Mesendoderm (in vitro differentiated cells): ENCODE measurements at regions not wholly inside any gene's neighbourhood (a gene's known extent, or its start where the extent isn't known, plus 50 kb on each side); places are given as distances from the start of the nearest gene placed in this dataset.
A peak's percentile ranks its signal among the peaks of the same experiment; 100 is the strongest.
"Not testable (repeated sequence)": the region's sequence is repeated elsewhere in the genome, so short reads cannot be mapped to it uniquely, and the experiment has no call there.

Source experiments
- DNase-seq: peaks from one replicate; pipeline ENCODE4 v3.0.0; 2013
- H2AK5ac ChIP-seq: 2 replicates; pipeline ENCODE4 v1.6.1; 2013; ENCODE audit warnings: low read length, inconsistent platforms
- H2BK120ac ChIP-seq: 2 replicates; pipeline ENCODE4 v1.6.1; 2013; ENCODE audit warnings: low read depth, mild to moderate bottlenecking, low read length, moderate library complexity, mixed read lengths
- H2BK15ac ChIP-seq: replicated peaks from 2 replicates; pipeline ENCODE4 v1.6.1; 2013; ENCODE audit warnings: low read depth, mild to moderate bottlenecking, moderate library complexity
- H2BK5ac ChIP-seq: 2 replicates; pipeline ENCODE4 v1.6.1; 2013; ENCODE audit warnings: low read length, inconsistent platforms
- H3K18ac ChIP-seq: 2 replicates; pipeline ENCODE4 v1.6.1; 2013; ENCODE audit warnings: mild to moderate bottlenecking, low read length, mixed read lengths
- H3K23ac ChIP-seq: one replicate; pipeline ENCODE4 v1.6.1; 2013; ENCODE audit warnings: low read length
- H3K27ac ChIP-seq: 2 replicates; pipeline ENCODE4 v1.5.1; 2013; ENCODE audit warnings: low read depth, mild to moderate bottlenecking, inconsistent platforms, low read length, moderate library complexity
- H3K27me3 ChIP-seq: 2 replicates; pipeline ENCODE4 v1.6.1; 2013; ENCODE audit warnings: low read length, control low read depth, mild to moderate bottlenecking, inconsistent platforms; ENCODE audit not compliant: insufficient read depth, poor library complexity
- H3K36me3 ChIP-seq: 2 replicates; pipeline ENCODE4 v1.6.1; 2013; ENCODE audit warnings: low read length, inconsistent platforms; ENCODE audit not compliant: control insufficient read depth, insufficient read depth
- H3K4ac ChIP-seq: one replicate; pipeline ENCODE4 v1.6.1; 2013; ENCODE audit warnings: low read depth, mild to moderate bottlenecking, low read length, moderate library complexity
- H3K4me1 ChIP-seq: 2 replicates; pipeline ENCODE4 v1.6.1; 2013; ENCODE audit warnings: low read depth, low read length, inconsistent platforms; ENCODE audit not compliant: control insufficient read depth
- H3K4me2 ChIP-seq: 2 replicates; pipeline ENCODE4 v1.6.1; 2013; ENCODE audit warnings: low read length
- H3K4me3 ChIP-seq: 2 replicates; pipeline ENCODE4 v1.5.1; 2013; ENCODE audit warnings: mild to moderate bottlenecking, low read length
- H3K56ac ChIP-seq: one replicate; pipeline ENCODE4 v1.6.1; 2013; ENCODE audit warnings: low read length
- H3K79me1 ChIP-seq: 2 replicates; pipeline ENCODE4 v1.6.1; 2013; ENCODE audit warnings: low read length, inconsistent platforms
- H3K79me2 ChIP-seq: 2 replicates; pipeline ENCODE4 v1.6.1; 2013; ENCODE audit warnings: mild to moderate bottlenecking, low read length; ENCODE audit not compliant: control insufficient read depth, insufficient read depth
- H3K9ac ChIP-seq: 2 replicates; pipeline ENCODE4 v1.6.1; 2013; ENCODE audit warnings: low read length, inconsistent platforms
- H4K5ac ChIP-seq: one replicate; pipeline ENCODE4 v1.6.1; 2013; ENCODE audit warnings: low read length
- H4K8ac ChIP-seq: one replicate; pipeline ENCODE4 v1.6.1; 2013; ENCODE audit warnings: low read depth, mild to moderate bottlenecking, control low read depth, low read length, moderate library complexity
- WGBS: extraction: QIAGEN DNeasy Blood & Tissue Kit; methylation state at CpG from one replicate; pipeline ENCODE4 v1.1.7; 2013; ENCODE audit warnings: low lambda C conversion rate, missing lambda C conversion rate; ENCODE audit not compliant: insufficient coverage; ENCODE audit errors: extremely low coverage; 5-methylcytosine and 5-hydroxymethylcytosine counted together

GRCh38 chr20:55437798-55438415 lies 567.4 kb downstream of the CBLN4 start:
- Histone ChIP-seq H3K18ac (no peak overlapping the region), H3K9ac (no peak overlapping the region), H4K5ac (no peak overlapping the region), H3K4me3 (no peak overlapping the region), H3K4me1 (no peaks in the 10 kb centered on the region), H3K23ac (no peak overlapping the region), H3K79me2 (no peaks in the 10 kb centered on the region), H3K79me1 (no peaks in the 10 kb centered on the region), H3K27me3 (no peaks in the 10 kb centered on the region), H2AK5ac (no peak overlapping the region), H4K8ac (no peak overlapping the region), H3K27ac (no peak overlapping the region), H3K4ac (no peak overlapping the region), H2BK15ac (no peak overlapping the region), H2BK5ac (no peak overlapping the region), H3K36me3 (no peaks in the 10 kb centered on the region), H3K4me2 (no peak overlapping the region), H3K56ac (no peak overlapping the region), H2BK120ac (no peak overlapping the region)
- WGBS: no CpG with 5 or more reads among the region's 6 CpGs
- DNase-seq: no peak

- Histone ChIP-seq H2AK5ac (no peak overlapping the region), H3K56ac (no peak overlapping the region), H3K27me3 (no peaks in the 10 kb centered on the region), H4K5ac (no peak overlapping the region), H3K4me3 (no peak overlapping the region), H3K36me3 (no peaks in the 10 kb centered on the region), H4K8ac (no peak overlapping the region), H3K27ac (no peak overlapping the region), H3K79me2 (no peaks in the 10 kb centered on the region), H2BK15ac (no peak overlapping the region), H2BK5ac (no peak overlapping the region), H3K9ac (no peak overlapping the region), H2BK120ac (no peak overlapping the region), H3K4me2 (no peak overlapping the region), H3K18ac (no peak overlapping the region), H3K23ac (no peak overlapping the region), H3K4ac (no peak overlapping the region), H3K4me1 (peaks cover 4% of the 10 kb centered on the region), H3K79me1 (no peaks in the 10 kb centered on the region)
- DNase-seq: peak; percentile 5
- WGBS: no CpG with 5 or more reads among the region's 3 CpGs
These were observed 580.4 kb downstream of the CBLN4 start for GRCh38 chr20:55424968-55425367.

- H3K79me1 ChIP-seq: no peaks in the 10 kb centered on the region
These were observed 580.8 kb downstream of the CBLN4 start for GRCh38 chr20:55424476-55424875.

GRCh38 chr20:55417836-55418235 lies 587.5 kb downstream of the CBLN4 start:
- H2AK5ac ChIP-seq: no peak overlapping the region
- H3K36me3 ChIP-seq: no peaks in the 10 kb centered on the region
- no peak overlapping the region for H2BK120ac ChIP-seq
- H3K4me1 ChIP-seq: no peaks in the 10 kb centered on the region
- no peaks in the 10 kb centered on the region for H3K27me3 ChIP-seq
- no peaks in the 10 kb centered on the region for H3K79me1 ChIP-seq
- H2BK5ac ChIP-seq: no peak overlapping the region
- no peak overlapping the region for H3K4me3 ChIP-seq
- H3K79me2 ChIP-seq: no peaks in the 10 kb centered on the region
- H4K5ac ChIP-seq: no peak overlapping the region
- no peak overlapping the region for H2BK15ac ChIP-seq
- no peak overlapping the region for H4K8ac ChIP-seq
- no peak overlapping the region for H3K4ac ChIP-seq
- H3K4me2 ChIP-seq: no peak overlapping the region
- no peak overlapping the region for H3K23ac ChIP-seq
- H3K9ac ChIP-seq: no peak overlapping the region
- H3K27ac ChIP-seq: no peak overlapping the region
- DNase-seq: no peak
- no peak overlapping the region for H3K18ac ChIP-seq
- H3K56ac ChIP-seq: no peak overlapping the region
- WGBS: no CpG with 5 or more reads among the region's 1 CpG

More at GRCh38 chr20:55424476-55424875, 580.8 kb downstream of the CBLN4 start:
- H3K36me3 ChIP-seq: no peaks in the 10 kb centered on the region
- H3K27ac ChIP-seq: no peak overlapping the region
- no peak overlapping the region for H3K4me3 ChIP-seq
- H4K8ac ChIP-seq: no peak overlapping the region
- H2BK15ac ChIP-seq: no peak overlapping the region
- WGBS: no CpG with 5 or more reads among the region's 3 CpGs
- DNase-seq: peak; percentile 85
- no peaks in the 10 kb centered on the region for H3K79me2 ChIP-seq
- H3K4me2 ChIP-seq: no peak overlapping the region
- no peak overlapping the region for H2BK5ac ChIP-seq
- H3K23ac ChIP-seq: no peak overlapping the region
- H3K9ac ChIP-seq: no peak overlapping the region
- H4K5ac ChIP-seq: no peak overlapping the region
- no peak overlapping the region for H3K4ac ChIP-seq
- H2AK5ac ChIP-seq: no peak overlapping the region
- H3K27me3 ChIP-seq: no peaks in the 10 kb centered on the region
- H3K56ac ChIP-seq: no peak overlapping the region
- H3K4me1 ChIP-seq: peaks cover 4% of the 10 kb centered on the region
- no peak overlapping the region for H2BK120ac ChIP-seq
- H3K18ac ChIP-seq: no peak overlapping the region

- no peak overlapping the region for H3K56ac ChIP-seq
- DNase-seq: peak; percentile 65
These were observed 589.7 kb downstream of the CBLN4 start for GRCh38 chr20:55415567-55416142.

GRCh38 chr20:55412508-55412907 lies 592.8 kb downstream of the CBLN4 start:
- not testable (repeated sequence) for H2BK5ac ChIP-seq, H3K36me3 ChIP-seq, DNase-seq, H3K27me3 ChIP-seq, H2AK5ac ChIP-seq, H3K4ac ChIP-seq, H4K5ac ChIP-seq, H3K4me2 ChIP-seq, H3K9ac ChIP-seq, H3K18ac ChIP-seq, H3K27ac ChIP-seq, H3K79me2 ChIP-seq, H4K8ac ChIP-seq, H3K23ac ChIP-seq, H3K4me3 ChIP-seq, H2BK120ac ChIP-seq, H3K4me1 ChIP-seq, H3K79me1 ChIP-seq, H2BK15ac ChIP-seq, H3K56ac ChIP-seq
- no CpG with 5 or more reads among the region's 1 CpG for WGBS

More at GRCh38 chr20:55415567-55416142, 589.7 kb downstream of the CBLN4 start:
- no peak overlapping the region for H3K27ac ChIP-seq
- H3K9ac ChIP-seq: no peak overlapping the region
- H3K27me3 ChIP-seq: no peaks in the 10 kb centered on the region
- H4K5ac ChIP-seq: no peak overlapping the region
- no peak overlapping the region for H2AK5ac ChIP-seq
- no peak overlapping the region for H3K4me2 ChIP-seq
- no peaks in the 10 kb centered on the region for H3K4me1 ChIP-seq
- no peaks in the 10 kb centered on the region for H3K36me3 ChIP-seq
- H3K79me2 ChIP-seq: no peaks in the 10 kb centered on the region
- H2BK5ac ChIP-seq: no peak overlapping the region
- WGBS: no CpG with 5 or more reads among the region's 7 CpGs
- H4K8ac ChIP-seq: no peak overlapping the region
- no peaks in the 10 kb centered on the region for H3K79me1 ChIP-seq
- H3K18ac ChIP-seq: no peak overlapping the region
- no peak overlapping the region for H3K23ac ChIP-seq
- no peak overlapping the region for H2BK15ac ChIP-seq
- H2BK120ac ChIP-seq: no peak overlapping the region
- no peak overlapping the region for H3K4ac ChIP-seq
- H3K4me3 ChIP-seq: no peak overlapping the region
